ENCODE measurements at regions not wholly inside any gene's neighbourhood (a gene's known extent, or its start where the extent isn't known, plus 50 kb on each side); places are given as distances from the start of the nearest gene placed in this dataset.

DNA sequence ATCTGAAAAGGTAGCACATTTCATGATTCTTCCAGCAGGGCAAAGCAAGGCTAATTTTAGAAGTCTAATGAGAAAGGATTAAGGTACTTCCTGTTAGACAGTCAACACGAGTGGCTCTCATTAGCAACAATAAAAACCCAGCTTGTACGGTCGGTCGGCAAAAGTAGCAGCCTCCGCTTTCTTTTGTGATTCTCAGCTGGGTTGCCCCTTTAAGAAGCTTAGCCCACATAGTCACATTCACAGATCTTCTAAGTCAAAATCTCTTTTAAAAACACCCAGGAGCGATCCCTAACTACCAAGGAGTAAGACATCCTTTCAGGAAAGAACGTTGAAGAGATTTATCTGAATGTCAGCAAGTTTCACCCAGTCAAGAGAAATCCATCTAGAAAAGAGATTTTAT is 684.8 kb downstream of the DIAPH3 start:
- no peak for DNase-seq

DNA sequence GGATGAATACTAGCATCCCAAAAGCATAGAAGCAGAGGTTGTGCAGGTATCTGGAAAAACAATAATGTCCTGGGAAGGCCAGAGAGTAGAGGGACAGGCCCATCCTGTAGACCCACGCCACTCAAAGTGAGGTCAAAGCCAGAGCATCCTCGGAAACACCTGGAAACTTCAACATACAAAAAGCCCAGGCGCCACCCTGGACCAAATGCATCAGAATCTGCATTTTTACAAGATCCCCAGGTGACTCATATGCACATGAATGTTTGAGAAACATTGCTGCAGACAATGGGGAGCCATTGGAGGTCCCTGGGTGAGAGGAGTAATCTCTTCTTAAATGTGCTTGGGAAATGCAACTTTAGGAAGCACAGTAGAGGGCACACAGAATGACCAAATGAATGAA is 684.1 kb downstream of the DIAPH3 start:
- DNase-seq = no peak

DNA sequence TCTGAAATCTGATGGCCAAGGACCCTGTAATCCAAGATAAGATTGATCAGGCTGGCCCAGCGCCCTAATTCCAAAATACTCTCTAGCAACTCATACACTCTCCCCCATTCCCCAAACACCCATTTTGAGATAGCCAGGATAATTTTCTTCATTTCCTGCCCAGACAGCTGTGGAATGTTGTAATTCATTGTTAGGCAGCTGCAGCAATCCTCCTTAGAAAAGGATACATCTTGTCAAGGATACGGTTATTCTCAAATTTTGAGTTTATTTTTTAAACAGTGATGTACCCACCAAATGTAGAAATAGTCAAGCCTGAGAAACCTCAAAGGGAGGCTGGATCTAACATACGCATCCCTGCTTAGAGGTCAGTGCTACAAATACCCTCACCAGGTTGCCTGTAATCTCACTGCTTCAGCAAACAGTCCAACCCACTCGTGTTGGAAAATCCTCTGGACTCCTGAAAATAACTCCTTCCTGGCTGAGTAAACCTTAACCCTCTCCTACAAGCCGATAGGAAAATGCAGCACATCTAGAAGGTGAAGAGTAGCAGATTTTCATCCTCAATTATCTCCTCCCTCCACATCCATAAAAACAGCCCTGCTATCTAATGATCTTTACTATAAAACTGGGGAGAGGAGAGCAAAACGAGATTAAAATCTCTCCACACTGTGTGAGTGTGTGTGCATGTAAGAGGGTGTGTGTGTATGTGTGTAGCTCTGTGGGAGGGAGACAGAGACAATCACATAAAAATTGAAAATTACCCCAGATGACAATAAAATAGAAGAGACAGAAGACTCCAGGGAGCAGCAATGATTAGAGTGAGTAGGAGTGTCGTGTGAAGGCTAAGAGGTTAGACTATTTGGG is 683.1 kb downstream of the DIAPH3 start:
- no peak for DNase-seq

DNA sequence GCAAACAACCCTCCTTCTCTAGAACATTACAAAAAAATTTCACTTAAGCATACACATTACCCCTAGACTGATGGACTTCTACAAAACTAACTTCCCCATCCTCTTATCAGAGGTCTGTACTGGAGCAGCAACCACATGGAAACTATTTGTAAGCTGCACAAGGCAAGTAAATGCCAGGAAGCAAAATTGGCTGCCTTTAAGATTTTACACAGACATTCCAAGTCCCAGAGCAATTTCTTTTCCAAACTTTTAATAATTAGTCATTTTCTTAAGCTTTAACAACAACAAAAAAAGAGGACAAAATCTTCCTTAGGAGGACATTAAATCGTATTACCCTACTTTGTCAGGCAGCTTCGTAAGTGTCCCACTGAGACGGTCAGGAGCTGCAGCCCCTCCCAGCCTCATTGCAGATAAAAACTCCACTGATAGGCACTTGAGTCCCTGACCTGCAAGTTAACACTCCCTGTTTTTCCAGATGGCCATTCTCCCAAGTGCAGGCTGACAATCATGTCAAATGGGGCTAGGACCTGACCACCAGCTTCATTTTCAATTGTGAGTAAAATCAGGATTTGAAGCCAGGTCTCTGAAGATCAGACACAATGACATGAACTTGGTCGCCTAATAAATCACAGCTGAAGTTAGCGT is 680.1 kb downstream of the DIAPH3 start:
- DNase-seq = no peak

DNA sequence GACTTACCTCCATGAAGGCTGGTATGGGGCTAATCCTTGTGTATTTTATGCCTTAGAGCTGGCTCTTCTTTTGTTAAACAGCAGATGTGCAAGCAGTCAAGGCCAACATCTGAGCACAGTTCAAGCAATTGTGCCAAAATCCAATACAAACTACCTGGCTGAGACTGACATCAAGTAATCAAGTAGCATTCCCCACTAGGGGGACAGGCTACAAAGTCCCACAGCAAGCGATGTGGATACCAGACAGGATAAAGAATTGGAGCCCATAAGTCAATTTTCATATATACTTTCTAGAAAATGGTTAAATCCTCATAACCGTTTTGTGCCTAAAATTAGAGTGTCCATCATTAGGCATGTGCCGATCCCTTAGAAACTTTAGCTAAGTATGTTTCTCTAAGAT is 675.8 kb downstream of the DIAPH3 start:
- no peak for DNase-seq

DNA sequence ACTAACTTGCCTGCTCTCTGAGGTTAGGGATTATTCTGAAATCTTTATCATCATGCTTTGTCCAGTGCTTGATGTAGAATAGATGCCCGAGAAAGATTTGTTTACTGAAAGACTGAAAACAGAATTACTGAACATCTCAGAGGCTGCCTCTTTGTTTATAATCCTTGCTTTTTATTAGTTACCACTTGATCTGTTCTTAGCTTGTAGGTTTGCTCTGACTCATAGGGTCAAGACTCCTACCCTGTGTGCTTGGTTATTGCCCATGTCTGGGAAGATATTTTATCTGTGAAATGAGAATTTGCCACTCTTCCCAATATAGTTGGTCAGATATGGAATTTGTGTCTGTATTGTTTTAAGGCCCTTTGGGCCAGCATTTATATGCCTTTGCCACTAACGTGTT is 675.3 kb downstream of the DIAPH3 start:
- DNase-seq = no peak

DNA sequence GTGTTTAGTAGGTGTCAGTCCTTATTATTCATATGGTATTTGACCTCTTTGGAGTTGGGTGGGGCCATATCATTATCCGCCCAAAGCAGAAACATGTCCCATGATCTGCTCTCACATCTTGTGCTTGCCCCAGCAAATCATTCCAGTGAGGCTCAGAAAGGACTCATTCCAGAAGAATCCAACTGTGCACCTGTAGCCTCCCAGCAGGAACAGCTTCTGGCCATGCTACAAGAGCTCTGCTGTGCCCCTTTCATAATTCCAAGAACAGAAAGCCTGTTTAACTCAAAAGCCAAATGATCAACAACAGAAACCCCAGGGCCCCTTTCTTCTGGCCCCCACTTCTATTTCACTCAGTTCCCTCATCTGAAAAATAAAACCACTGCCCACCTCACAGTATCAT is 673.1 kb downstream of the DIAPH3 start:
- DNase-seq = no peak

DNA sequence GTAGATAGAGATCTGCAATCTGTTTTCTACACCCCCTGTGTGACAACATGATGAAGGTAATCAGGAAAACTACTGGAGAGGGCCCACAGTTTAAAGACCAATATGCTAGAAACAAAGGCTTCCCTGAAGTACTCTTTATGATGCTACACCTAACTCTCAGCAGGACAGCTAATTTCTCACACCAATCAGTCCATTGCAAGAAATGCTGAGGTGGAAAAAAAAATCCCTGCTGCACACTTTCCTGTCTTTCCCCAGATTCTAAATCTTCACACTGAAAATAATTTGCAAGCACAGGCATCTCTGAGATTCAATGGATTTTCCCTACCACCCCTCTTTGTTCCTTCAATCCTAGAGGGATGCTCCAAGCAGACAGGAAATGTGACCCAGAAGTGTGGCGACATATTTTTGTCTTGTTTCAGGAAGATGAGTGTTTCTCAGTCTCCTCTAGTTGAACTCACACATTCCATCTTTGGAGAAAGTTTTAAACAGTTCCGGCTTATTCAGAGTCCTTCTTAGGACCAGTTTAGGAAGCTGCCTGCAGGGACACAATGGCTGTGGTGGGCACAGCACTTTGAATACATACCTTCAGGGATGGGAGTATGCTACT is 671.6 kb downstream of the DIAPH3 start:
- DNase-seq = no peak

DNA sequence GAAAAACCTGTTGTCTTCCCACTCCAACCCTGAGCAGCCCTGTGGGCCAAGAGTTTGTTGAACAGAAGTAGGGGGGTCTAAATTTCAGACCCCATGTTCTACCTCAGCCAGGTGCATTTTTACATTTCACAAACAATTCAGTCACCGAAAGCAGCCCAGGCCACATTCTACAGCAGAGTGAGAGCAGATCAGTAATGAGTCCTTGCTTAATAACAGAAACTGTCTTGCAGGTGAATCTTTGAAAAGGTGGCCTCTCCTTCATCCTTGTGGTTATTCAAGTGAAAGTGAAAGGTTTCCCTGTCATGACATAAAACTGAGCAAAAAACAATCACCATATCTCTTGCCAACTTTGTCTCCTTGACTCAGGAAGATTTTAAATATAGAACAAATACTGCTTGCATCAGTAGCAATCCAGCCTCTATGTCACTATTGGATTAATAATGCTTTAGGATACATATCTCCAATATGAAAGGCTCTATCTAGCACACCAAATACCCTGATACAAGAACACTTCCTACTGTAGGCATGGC is 670.2 kb downstream of the DIAPH3 start:
- DNase-seq = no peak

DNA sequence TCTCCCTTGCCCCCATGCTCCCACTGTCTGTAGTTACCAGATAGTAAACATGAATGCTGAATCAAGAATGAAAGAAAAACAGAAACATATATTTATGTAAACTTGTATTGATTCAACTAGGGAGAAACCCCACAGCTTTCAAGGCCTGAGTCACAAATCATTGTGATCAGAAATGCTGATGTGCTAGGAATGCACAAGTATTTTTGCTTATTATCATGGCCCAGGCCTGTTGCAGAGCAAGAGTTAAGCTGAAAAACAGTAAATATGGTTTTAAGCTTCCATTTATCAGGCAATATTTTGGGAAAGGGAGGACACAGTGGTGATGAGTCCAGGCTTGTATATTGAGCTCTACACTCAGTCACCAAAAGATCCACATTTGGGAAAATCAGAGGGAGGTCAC is 669.6 kb downstream of the DIAPH3 start:
- DNase-seq = no peak

DNA sequence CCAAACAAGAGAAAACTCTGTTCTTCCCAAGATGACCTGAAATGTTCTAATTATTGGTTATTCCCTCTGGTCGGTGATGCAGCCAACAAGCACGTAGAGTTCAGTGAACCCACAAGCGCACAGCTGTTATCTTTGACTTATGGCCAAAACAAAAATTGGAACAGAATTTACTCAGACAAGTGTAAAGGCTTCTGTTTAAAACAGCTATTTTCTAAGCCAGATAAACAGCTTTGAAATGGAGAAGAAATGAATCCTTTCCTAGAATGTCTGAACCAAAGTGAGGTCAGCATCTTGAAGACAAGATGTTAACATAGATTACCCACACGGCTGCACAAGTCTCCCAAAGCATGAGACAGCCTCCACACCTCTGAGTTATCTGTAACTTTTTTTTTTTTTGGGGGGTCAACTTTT is 669.2 kb downstream of the DIAPH3 start:
- no peak for DNase-seq

DNA sequence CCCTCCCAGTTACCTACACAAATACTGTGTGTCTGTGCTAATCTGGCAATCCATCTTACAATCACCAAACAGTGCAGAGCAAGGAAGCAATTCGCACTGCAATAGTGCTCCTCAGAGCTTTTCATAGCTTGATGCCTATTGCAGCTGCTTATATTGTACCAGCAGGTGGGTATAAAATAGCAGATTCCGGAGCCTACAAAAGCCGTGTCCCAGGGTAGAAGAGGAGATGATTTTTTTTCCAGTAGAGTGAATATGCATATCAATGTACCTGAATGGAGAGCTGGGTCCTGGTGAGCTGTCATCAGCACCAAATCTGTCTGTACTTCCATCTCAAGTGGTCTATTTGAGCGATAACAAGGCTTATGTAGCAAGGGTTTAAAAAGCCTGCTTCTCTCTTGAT is 668.4 kb downstream of the DIAPH3 start:
- DNase-seq = no peak

DNA sequence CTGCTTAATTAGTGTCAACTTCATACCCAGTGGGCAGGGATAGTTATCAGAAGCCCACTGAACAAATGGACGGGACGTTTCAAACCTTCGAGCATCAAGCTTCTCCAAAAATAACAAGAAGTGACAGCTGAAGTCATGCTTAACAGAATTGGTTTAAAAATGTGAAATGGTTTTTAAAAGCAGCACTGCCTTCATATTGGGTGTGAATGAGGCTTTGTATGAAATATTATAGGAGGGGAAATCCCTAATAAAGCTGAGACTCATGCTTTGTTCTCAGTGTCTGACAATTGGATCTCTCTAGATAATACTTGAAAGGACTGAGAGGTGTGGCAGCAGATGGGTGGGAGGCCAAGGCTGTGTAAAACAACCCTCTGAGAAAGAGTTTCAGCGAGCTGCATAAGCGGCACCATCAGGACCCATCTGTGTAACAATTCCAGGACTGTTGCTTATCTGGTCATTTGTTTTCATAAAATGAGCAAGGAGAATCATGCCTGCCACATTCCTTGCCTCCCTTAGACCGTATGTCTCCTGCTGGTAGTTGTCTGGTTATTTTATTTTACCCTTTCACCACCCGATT is 667.7 kb downstream of the DIAPH3 start:
- no peak for DNase-seq

DNA sequence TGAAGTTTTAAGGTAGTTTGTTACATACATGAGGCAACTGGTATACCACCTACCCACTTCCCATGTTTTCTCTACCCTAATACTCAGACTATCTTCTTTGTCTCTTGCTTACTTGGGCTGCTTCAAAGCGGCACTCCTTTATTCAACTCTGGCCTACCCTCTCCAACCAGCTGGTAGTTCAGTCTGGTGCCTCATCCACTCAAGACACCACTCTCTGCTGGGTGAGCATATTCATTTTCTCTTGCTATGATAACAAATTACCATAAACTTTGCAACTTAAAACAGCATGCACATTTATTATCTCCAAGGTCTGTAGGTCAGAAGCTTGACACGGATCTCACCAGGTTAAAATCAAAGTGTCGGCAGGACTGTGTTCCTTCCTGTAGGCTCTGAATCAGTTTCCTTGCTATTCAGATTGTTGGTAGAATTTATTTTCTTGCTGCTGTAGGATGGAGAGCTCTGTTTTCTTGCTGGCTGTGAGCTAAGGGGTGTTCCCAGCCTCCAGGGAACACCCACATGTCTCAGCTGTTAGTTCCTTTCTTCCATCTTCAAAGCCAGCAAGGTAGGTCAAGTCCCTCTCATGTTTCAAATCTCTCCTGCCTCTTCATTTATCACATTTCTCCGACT is 666.0 kb downstream of the DIAPH3 start:
- DNase-seq = no peak

DNA sequence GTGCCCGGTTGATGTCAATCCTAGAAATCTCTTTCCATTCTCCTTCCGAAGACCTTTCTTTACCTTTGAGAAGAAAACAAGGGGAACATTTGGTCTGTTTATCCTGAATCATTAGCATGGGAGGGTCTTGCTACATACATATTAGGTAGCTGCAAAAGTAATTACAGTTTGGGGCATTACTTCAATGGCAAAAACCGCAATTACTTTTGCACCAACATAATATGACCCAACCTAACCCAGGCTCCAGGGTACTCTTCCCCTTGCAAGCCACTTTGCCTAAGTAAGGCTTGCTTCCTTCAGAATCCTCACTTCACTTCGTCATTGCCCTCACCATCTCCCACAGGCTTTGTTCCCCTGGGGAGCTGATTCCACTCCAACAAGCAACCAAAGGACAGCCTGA is 662.7 kb downstream of the DIAPH3 start:
- no peak for DNase-seq

DNA sequence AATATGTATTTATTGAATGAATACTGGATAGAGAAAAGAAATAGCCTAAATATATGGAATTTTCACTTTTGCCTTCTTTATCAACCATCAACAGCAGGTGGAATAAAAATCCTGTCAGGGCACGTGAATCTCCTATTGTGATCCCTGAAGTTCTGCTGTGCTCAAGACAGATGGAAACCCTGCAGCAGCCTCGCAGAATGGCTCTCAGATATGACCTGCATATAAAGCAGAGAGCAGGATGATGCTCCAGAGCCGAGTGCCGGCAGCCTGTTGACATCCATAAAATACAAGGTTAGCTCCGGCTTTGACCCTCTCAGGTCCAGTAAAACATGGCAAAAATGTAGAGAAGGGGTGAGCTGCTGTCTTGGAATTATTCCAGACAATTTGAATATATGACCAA is 659.3 kb downstream of the DIAPH3 start:
- DNase-seq = no peak

DNA sequence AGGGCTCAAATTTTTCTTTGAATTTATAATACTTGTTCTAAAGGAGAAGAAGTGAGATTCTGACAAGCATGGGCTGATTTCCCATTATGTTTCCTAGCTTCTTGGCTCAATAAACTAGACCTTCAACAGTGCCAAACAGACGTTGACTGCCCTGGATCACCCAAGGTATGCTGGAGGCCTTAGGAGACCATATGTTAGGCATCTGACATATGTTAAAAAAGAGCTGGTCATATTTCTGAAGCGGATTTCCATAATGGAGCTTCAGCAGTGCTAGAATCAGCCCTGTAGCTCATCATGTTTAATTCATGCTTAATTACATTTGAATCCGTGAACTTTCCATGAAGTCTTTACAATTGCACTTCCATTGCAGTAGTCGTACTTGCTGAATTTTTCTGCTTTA is 653.3 kb downstream of the DIAPH3 start:
- DNase-seq = no peak

DNA sequence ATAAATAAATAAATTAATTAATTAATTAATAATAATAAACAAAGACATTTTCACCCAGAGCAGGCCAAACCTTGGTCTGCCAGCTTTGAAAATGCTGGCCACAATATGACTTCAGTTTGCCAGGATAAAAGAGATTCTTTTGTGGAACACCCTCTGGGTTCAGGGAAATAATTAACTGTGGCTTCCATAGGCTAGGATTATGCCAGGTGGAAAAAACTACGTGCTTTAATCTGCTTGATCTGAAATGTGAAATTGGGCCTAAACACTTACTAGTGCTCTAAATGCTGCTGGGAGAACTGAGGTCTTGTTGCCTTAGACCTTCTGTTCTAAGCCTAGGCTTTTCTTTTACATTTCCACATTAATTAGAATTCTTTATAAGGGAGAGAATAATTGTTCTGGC is 650.0 kb downstream of the DIAPH3 start:
- DNase-seq = no peak

DNA sequence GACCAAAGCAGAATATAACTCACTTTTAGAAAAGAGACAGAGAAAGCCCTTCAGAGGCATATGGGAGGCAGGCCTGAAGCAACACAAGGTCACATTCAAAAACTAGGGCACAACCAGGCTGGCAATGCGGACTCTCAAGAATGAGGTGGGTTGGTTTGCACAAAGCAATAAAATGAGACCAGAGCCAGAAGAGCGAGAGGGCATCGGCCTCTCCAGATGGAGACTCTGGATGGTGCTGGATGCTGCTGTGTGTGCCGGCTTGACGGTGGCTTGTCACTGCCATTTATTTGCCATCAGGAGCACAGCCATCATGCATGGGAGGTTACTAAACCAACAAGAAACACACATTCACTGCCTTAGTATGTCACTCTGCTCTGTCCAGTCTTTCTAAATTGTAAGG is 649.4 kb downstream of the DIAPH3 start:
- no peak for DNase-seq

DNA sequence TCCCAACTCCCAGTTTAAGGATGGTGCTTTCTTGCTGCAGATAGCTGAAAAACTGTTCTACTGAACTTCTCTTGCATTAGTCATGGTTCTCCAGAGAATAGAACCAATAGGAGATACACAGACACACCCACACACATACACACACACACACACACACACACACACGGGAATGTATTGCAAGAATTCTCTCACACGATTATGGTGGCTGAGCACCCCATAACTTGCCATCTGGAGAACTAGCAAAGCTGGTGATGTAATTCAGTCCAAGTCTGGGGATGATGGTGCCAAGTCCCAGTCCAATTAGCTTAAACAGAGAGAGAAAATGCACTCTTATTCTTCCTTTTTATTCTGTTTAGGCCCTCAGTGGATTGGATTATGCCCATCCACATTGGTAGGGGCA is 643.9 kb downstream of the DIAPH3 start:
- no peak for DNase-seq

DNA sequence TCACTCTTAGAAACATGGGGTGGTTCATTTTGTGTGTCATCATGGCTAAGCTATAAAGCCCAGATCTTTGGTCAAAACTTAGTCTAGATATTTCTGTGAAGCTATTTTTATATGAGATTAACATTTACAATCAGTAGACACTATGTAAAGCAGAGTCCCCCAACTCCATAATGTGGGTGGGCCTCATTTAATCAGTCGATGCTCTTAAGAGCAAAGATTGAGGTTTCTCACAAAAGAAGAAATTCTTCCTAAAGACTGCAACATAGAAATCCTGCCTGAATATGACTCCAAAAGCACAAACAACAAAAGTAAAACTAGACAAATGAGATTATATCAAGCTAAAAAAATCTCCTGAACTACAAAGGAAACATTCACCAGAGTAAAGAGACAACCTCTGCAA is 642.2 kb downstream of the DIAPH3 start:
- DNase-seq = no peak

DNA sequence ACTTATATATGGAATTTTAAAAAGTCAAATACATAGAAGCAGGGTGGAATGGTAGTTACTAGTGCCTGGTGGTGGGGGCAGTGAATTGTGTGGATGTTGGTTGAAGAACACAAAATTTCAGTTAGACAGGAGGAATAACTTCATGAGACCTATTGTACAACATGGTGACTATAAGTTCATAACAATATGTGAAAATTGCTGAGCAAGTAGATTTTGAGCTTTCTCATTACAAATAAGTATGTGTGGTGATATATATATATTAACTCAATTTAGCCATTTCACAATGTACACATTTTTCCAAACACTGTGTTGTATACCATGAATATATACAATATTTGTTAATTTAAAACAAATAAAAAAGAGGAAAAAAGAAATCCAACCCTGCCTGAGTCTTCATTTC is 641.1 kb downstream of the DIAPH3 start:
- no peak for DNase-seq

DNA sequence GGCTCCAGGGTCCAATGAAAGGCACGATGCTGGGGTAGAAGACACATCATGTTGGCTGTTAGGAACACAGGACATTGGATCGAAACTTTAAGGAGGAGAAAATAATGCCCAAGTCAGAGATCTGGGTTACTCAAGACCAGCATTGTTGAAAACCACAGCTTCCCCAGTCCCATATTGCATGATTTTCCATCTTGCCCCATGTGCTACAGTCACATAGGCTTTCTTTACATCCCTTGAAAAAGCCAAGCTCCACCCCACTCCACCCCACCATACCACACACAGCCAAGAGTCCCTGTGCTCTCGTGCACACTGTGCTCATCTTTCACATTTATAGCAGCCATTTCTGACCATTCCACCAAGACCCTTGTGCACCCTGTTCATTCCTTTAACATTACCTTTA is 636.2 kb downstream of the DIAPH3 start:
- DNase-seq = no peak

Data from NCI-H526 treated with DMSO at 0.1 percent for 48 hours (cell line).